ENCODE measurements at regions not wholly inside any gene's neighbourhood (a gene's known extent, or its start where the extent isn't known, plus 50 kb on each side); places are given as distances from the start of the nearest gene placed in this dataset.

DNA sequence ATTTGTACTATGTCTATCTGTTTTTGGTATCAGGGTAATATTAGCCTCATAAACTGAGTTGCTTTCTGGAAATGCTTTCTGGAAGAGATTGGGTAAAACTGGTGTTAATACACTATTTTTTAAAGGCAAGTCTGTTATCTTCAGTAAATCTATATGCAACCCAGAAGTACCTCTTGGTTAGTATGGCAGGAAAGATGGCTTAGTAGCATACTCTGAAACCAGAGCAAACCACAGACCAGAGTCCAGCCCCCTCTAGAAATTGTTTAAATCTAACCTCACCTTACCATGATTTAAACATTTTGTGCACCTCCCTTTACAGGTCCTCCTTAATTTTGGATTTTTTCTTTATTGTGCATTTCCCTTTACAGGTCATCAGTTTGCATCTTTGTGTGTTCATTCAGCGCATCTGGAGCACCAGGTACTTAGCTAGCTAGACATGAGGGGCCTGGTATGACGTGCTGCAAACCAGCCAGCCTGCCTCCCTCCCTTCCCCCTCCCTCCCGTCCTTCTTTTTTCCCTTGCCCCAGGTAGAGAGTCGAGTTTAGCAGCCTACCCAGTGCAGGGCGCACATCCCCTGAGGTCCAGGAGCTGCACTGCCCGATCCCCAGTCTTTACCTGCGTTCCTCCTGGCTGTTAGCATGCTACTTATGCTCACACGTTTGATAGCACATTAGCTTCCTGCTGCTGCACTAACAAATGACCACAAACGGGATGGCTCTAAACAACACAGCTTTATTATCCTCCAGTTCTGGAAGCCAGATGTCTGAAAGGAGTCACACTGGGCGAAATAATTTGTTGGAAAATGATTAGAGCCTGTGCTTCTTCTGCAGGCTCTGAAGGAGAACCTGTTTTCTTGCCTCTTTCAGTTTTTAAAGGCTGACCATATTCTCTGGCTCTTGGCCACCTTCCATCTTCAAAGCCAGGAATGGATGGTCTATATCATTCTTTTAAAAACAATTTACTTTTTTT, 299.9 kb upstream of the HABP2 start:
- Histone ChIP-seq H3K4me3 (replicated peaks; ENCODE audit: insufficient read depth, low read length) (no peak overlapping the region), H3K27ac (replicated peaks) (no peak overlapping the region), H3K27me3 (ENCODE audit: insufficient read depth, poor library complexity, severe bottlenecking) (peaks cover 2% of the 10 kb centered on the region)
- TF ChIP-seq, protein P1, sequence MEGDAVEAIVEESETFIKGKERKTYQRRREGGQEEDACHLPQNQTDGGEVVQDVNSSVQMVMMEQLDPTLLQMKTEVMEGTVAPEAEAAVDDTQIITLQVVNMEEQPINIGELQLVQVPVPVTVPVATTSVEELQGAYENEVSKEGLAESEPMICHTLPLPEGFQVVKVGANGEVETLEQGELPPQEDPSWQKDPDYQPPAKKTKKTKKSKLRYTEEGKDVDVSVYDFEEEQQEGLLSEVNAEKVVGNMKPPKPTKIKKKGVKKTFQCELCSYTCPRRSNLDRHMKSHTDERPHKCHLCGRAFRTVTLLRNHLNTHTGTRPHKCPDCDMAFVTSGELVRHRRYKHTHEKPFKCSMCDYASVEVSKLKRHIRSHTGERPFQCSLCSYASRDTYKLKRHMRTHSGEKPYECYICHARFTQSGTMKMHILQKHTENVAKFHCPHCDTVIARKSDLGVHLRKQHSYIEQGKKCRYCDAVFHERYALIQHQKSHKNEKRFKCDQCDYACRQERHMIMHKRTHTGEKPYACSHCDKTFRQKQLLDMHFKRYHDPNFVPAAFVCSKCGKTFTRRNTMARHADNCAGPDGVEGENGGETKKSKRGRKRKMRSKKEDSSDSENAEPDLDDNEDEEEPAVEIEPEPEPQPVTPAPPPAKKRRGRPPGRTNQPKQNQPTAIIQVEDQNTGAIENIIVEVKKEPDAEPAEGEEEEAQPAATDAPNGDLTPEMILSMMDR (IDR thresholded peaks at IDR 0.05; ENCODE audit: insufficient read depth, low read length): no peak
- TF ChIP-seq GABPA (IDR thresholded peaks at IDR 0.05; ENCODE audit: low read depth) (no peak), SPI1 (IDR thresholded peaks at IDR 0.05; ENCODE audit: borderline replicate concordance, low read depth) (no peak), POLR2AphosphoS5 (IDR thresholded peaks at IDR 0.05; ENCODE audit: low read depth) (no peak)
- TF ChIP-seq, protein P2, sequence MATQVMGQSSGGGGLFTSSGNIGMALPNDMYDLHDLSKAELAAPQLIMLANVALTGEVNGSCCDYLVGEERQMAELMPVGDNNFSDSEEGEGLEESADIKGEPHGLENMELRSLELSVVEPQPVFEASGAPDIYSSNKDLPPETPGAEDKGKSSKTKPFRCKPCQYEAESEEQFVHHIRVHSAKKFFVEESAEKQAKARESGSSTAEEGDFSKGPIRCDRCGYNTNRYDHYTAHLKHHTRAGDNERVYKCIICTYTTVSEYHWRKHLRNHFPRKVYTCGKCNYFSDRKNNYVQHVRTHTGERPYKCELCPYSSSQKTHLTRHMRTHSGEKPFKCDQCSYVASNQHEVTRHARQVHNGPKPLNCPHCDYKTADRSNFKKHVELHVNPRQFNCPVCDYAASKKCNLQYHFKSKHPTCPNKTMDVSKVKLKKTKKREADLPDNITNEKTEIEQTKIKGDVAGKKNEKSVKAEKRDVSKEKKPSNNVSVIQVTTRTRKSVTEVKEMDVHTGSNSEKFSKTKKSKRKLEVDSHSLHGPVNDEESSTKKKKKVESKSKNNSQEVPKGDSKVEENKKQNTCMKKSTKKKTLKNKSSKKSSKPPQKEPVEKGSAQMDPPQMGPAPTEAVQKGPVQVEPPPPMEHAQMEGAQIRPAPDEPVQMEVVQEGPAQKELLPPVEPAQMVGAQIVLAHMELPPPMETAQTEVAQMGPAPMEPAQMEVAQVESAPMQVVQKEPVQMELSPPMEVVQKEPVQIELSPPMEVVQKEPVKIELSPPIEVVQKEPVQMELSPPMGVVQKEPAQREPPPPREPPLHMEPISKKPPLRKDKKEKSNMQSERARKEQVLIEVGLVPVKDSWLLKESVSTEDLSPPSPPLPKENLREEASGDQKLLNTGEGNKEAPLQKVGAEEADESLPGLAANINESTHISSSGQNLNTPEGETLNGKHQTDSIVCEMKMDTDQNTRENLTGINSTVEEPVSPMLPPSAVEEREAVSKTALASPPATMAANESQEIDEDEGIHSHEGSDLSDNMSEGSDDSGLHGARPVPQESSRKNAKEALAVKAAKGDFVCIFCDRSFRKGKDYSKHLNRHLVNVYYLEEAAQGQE (IDR thresholded peaks at IDR 0.05; ENCODE audit: insufficient replicate concordance, low read depth): no peak
- DNase-seq (ENCODE audit: low read depth in 1 of 2, low spot score in 1 of 2): no peak

GRCh38 chr10:113259576-113260226, 293.2 kb upstream of the HABP2 start:
- TF ChIP-seq, protein P1 (IDR thresholded peaks at IDR 0.05; ENCODE audit: insufficient read depth, low read length): no peak
- TF ChIP-seq GABPA (IDR thresholded peaks at IDR 0.05; ENCODE audit: low read depth): no peak
- no peak for TF ChIP-seq SPI1 (IDR thresholded peaks at IDR 0.05; ENCODE audit: borderline replicate concordance, low read depth)
- TF ChIP-seq, protein P2 (IDR thresholded peaks at IDR 0.05; ENCODE audit: insufficient replicate concordance, low read depth): no peak
- no peak for TF ChIP-seq POLR2AphosphoS5 (IDR thresholded peaks at IDR 0.05; ENCODE audit: low read depth)
- peaks cover 2% of the 10 kb centered on the region for H3K27me3 ChIP-seq (ENCODE audit: insufficient read depth, poor library complexity, severe bottlenecking)
- no peak overlapping the region for H3K27ac ChIP-seq (replicated peaks)
- H3K4me3 ChIP-seq (replicated peaks; ENCODE audit: insufficient read depth, low read length): no peak overlapping the region
- no peak for DNase-seq (ENCODE audit: low read depth in 1 of 2, low spot score in 1 of 2)

DNA sequence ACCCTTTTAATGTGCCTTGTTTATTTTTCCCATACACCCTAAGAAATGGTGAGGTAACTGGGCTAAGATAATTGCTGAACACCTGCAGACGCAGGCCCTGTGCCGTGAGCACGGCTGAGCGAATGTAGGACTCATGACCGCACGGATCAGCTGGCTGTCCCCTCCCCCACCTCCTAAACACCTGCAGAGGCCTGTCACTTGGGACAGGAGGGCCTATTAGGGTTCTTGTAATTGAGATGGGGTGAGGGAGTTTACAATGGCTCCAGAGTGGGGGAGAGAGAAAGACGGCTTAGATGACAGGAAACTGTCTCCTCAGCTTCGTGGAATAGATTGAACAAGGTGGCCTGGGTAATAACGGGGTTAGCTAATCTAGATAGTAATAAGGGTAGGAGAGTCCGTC, 291.7 kb upstream of the HABP2 start:
- no peak overlapping the region for H3K27ac ChIP-seq (replicated peaks)
- no peak for DNase-seq (ENCODE audit: low read depth in 1 of 2, low spot score in 1 of 2)
- H3K27me3 ChIP-seq (ENCODE audit: insufficient read depth, poor library complexity, severe bottlenecking): peaks cover 2% of the 10 kb centered on the region
- H3K4me3 ChIP-seq (replicated peaks; ENCODE audit: insufficient read depth, low read length): no peak overlapping the region
- TF ChIP-seq POLR2AphosphoS5 (IDR thresholded peaks at IDR 0.05; ENCODE audit: low read depth): no peak
- no peak for TF ChIP-seq GABPA (IDR thresholded peaks at IDR 0.05; ENCODE audit: low read depth)
- TF ChIP-seq, protein P2 (IDR thresholded peaks at IDR 0.05; ENCODE audit: insufficient replicate concordance, low read depth): no peak
- TF ChIP-seq, protein P1 (IDR thresholded peaks at IDR 0.05; ENCODE audit: insufficient read depth, low read length): no peak

Measured in HL-60 (cell line).